H9 (cell line): ENCODE measurements at regions not wholly inside any gene's neighbourhood (a gene's known extent, or its start where the extent isn't known, plus 50 kb on each side); places are given as distances from the start of the nearest gene placed in this dataset.

ENCODE experiments used
- DNase-seq: peaks from one replicate; pipeline ENCODE4 v3.0.0-alpha.2; 2017
- H2AFZ ChIP-seq: one replicate; pipeline ENCODE4 v1.6.1; 2013; ENCODE audit warnings: mild to moderate bottlenecking, low read length, control low read depth, moderate library complexity
- H2AK5ac ChIP-seq: 2 replicates; pipeline ENCODE4 v1.6.1; 2013; ENCODE audit warnings: low read length, control low read depth, mixed read lengths; ENCODE audit not compliant: insufficient read length
- H2BK120ac ChIP-seq: one replicate; pipeline ENCODE4 v1.6.1; 2013; ENCODE audit warnings: low read depth, mild to moderate bottlenecking, low read length, control low read depth, inconsistent platforms; ENCODE audit not compliant: poor library complexity, severe bottlenecking
- H2BK12ac ChIP-seq: 2 replicates; pipeline ENCODE4 v1.6.1; 2013; ENCODE audit warnings: low read length, control low read depth, mixed read lengths, low read depth; ENCODE audit not compliant: insufficient read length
- H2BK15ac ChIP-seq: 2 replicates; pipeline ENCODE4 v1.6.1; 2013; ENCODE audit warnings: low read depth, low read length, control low read depth
- H2BK20ac ChIP-seq: one replicate; pipeline ENCODE4 v1.6.1; 2013; ENCODE audit warnings: low read depth, mild to moderate bottlenecking, low read length, control low read depth, inconsistent platforms; ENCODE audit not compliant: poor library complexity, severe bottlenecking
- H2BK5ac ChIP-seq: 2 replicates; pipeline ENCODE4 v1.6.1; 2013; ENCODE audit warnings: low read length, control low read depth, mixed read lengths; ENCODE audit not compliant: insufficient read length
- H3K14ac ChIP-seq: 2 replicates; pipeline ENCODE4 v1.6.1; 2013; ENCODE audit warnings: low read length, control low read depth; ENCODE audit not compliant: insufficient read depth
- H3K18ac ChIP-seq: 2 replicates; pipeline ENCODE4 v1.6.1; 2013; ENCODE audit warnings: low read depth, mild to moderate bottlenecking, mixed read lengths, low read length, control low read depth; ENCODE audit not compliant: insufficient read length
- H3K23ac ChIP-seq: 2 replicates; pipeline ENCODE4 v1.6.1; 2013; ENCODE audit warnings: low read length, control low read depth, mixed read lengths, low read depth; ENCODE audit not compliant: insufficient read length
- H3K23me2 ChIP-seq: 2 replicates; pipeline ENCODE4 v1.6.1; 2013; ENCODE audit warnings: low read depth, mild to moderate bottlenecking, mixed read lengths, low read length, control low read depth; ENCODE audit not compliant: insufficient read length, poor library complexity, severe bottlenecking
- H3K27ac ChIP-seq: 2 replicates; pipeline ENCODE4 v1.5.1; 2013; ENCODE audit warnings: low read length, control low read depth, mixed read lengths, low read depth; ENCODE audit not compliant: insufficient read length
- H3K27me3 ChIP-seq: 2 replicates; pipeline ENCODE4 v1.6.1; 2013; ENCODE audit warnings: low read length, control low read depth, inconsistent platforms; ENCODE audit not compliant: insufficient read depth
- H3K4ac ChIP-seq: 2 replicates; pipeline ENCODE4 v1.6.1; 2013; ENCODE audit warnings: low read depth, mild to moderate bottlenecking, control low read depth, inconsistent platforms, low read length, moderate library complexity
- H3K4me1 ChIP-seq: 2 replicates; pipeline ENCODE4 v1.6.1; 2013; ENCODE audit warnings: low read length, control low read depth, inconsistent platforms; ENCODE audit not compliant: insufficient read depth
- H3K4me2 ChIP-seq: 2 replicates; pipeline ENCODE4 v1.6.1; 2013; ENCODE audit warnings: low read length, control low read depth, mixed read lengths; ENCODE audit not compliant: insufficient read length, insufficient read depth
- H3K56ac ChIP-seq: 2 replicates; pipeline ENCODE4 v1.6.1; 2013; ENCODE audit warnings: low read depth, mild to moderate bottlenecking, mixed read lengths, low read length, control low read depth; ENCODE audit not compliant: insufficient read length
- H3K79me1 ChIP-seq: 2 replicates; pipeline ENCODE4 v1.6.1; 2013; ENCODE audit warnings: low read depth, mild to moderate bottlenecking, moderate library complexity, low read length, control low read depth, inconsistent platforms; ENCODE audit not compliant: insufficient read depth, poor library complexity, severe bottlenecking
- H3K79me2 ChIP-seq: 2 replicates; pipeline ENCODE4 v1.6.1; 2013; ENCODE audit warnings: low read length, control low read depth, inconsistent platforms; ENCODE audit not compliant: insufficient read depth
- H3K9ac ChIP-seq: 2 replicates; pipeline ENCODE4 v1.6.1; 2013; ENCODE audit warnings: low read length, control low read depth, mixed read lengths; ENCODE audit not compliant: insufficient read length; ENCODE audit errors: extremely low read depth
- H3K9me3 ChIP-seq: one replicate; pipeline ENCODE4 v1.6.1; 2013; ENCODE audit warnings: low read depth, low read length, inconsistent platforms; ENCODE audit not compliant: control insufficient read depth
- H3T11ph ChIP-seq: one replicate; pipeline ENCODE4 v1.6.1; 2013; ENCODE audit warnings: mild to moderate bottlenecking, low read length, control low read depth, inconsistent platforms
- H4K20me1 ChIP-seq: one replicate; pipeline ENCODE4 v1.6.1; 2013; ENCODE audit not compliant: control insufficient read depth, insufficient read length, insufficient read depth
- H4K5ac ChIP-seq: 2 replicates; pipeline ENCODE4 v1.6.1; 2013; ENCODE audit warnings: low read depth, mild to moderate bottlenecking, mixed read lengths, low read length, control low read depth; ENCODE audit not compliant: insufficient read length
- H4K8ac ChIP-seq: replicated peaks from 2 replicates; pipeline ENCODE4 v1.6.1; 2013; ENCODE audit warnings: low read length, control low read depth, mixed read lengths, low read depth; ENCODE audit not compliant: insufficient read length
- H4K91ac ChIP-seq: 2 replicates; pipeline ENCODE4 v1.6.1; 2013; ENCODE audit warnings: low read depth, mild to moderate bottlenecking, moderate library complexity, mixed read lengths, low read length, control low read depth; ENCODE audit not compliant: insufficient read length
- H3K27ac Mint-ChIP-seq, 3 experiments: 2 replicates in 2 of 3; 3 replicates in 1 of 3; pipeline ENCODE4 v1.8.0; 2020 to 2021; ENCODE audit warnings: mixed read lengths in 3 of 3, mild to moderate bottlenecking in 1 of 3, moderate library complexity in 1 of 3
- H3K27me3 Mint-ChIP-seq: 2 replicates; pipeline ENCODE4 v1.8.0; 2021; ENCODE audit warnings: low read depth, mild to moderate bottlenecking, moderate library complexity, mixed read lengths
- H3K36me3 Mint-ChIP-seq, 3 experiments: 2 replicates in 2 of 3; 3 replicates in 1 of 3; pipeline ENCODE4 v1.8.0; 2020 to 2021; ENCODE audit warnings: low read depth in 3 of 3, mixed read lengths in 3 of 3; ENCODE audit not compliant: insufficient read depth in 1 of 3
- H3K4me1 Mint-ChIP-seq, 2 experiments: 2 replicates each; pipeline ENCODE4 v1.8.0; 2020; ENCODE audit warnings: mixed read lengths in 2 of 2
- H3K4me3 Mint-ChIP-seq, 2 experiments: 2 replicates in 1 of 2; 3 replicates in 1 of 2; pipeline ENCODE4 v1.8.0; 2020 to 2021; ENCODE audit warnings: mild to moderate bottlenecking in 2 of 2, mixed read lengths in 2 of 2, moderate library complexity in 1 of 2
- H3K9me3 Mint-ChIP-seq, 2 experiments: 2 replicates in 1 of 2; 3 replicates in 1 of 2; pipeline ENCODE4 v1.8.0; 2020; ENCODE audit warnings: mild to moderate bottlenecking in 2 of 2, mixed read lengths in 2 of 2, moderate library complexity in 1 of 2
- WGBS: extraction: QIAGEN DNeasy Blood & Tissue Kit; methylation state at CpG from one replicate; pipeline ENCODE4 v1.1.7; 2013; ENCODE audit warnings: missing lambda C conversion rate, low lambda C conversion rate, mixed read lengths; ENCODE audit not compliant: insufficient read length; ENCODE audit errors: extremely low coverage; 5-methylcytosine and 5-hydroxymethylcytosine counted together
- TF ChIP-seq, protein P1 (sequence below): fragments of 200-600 bp; sonication (generic); conservative IDR thresholded peaks from 3 replicates; pipeline ENCODE4 v1.8.0; 2021; ENCODE audit warnings: antibody characterized with exemption, mild to moderate bottlenecking

DNA sequence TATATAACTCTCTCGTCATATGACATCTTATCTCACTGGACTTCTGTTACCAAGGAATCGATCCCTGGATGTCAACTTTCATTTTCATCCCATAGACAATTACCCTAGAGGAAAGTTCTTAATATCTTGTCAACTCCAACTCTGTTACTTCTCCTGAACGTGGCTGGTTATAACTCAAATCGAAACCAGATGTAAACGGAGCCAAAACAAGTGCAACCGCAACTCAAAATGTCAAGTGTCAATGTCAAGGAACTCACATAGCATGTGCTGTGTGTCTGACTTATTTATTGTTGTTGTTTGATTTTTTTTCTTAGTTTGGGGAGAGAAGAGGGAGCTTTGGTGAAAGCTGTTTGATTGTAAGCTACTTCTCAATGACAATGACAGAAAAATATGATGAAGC lies 108.6 kb downstream of the VIP start:
- H4K5ac ChIP-seq = no peak overlapping the region
- H4K8ac ChIP-seq = no peak overlapping the region
- TF ChIP-seq, protein P1, sequence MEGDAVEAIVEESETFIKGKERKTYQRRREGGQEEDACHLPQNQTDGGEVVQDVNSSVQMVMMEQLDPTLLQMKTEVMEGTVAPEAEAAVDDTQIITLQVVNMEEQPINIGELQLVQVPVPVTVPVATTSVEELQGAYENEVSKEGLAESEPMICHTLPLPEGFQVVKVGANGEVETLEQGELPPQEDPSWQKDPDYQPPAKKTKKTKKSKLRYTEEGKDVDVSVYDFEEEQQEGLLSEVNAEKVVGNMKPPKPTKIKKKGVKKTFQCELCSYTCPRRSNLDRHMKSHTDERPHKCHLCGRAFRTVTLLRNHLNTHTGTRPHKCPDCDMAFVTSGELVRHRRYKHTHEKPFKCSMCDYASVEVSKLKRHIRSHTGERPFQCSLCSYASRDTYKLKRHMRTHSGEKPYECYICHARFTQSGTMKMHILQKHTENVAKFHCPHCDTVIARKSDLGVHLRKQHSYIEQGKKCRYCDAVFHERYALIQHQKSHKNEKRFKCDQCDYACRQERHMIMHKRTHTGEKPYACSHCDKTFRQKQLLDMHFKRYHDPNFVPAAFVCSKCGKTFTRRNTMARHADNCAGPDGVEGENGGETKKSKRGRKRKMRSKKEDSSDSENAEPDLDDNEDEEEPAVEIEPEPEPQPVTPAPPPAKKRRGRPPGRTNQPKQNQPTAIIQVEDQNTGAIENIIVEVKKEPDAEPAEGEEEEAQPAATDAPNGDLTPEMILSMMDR = no peak
- Mint-ChIP-seq H3K27me3 (peaks cover 2% of the 10 kb centered on the region; the same call in 1 of the 2 replicates), H3K9me3 (no peaks in the 10 kb centered on the region), H3K4me1 (no peaks in the 10 kb centered on the region), H3K27ac (no peak overlapping the region), H3K4me3 (no peak overlapping the region), H3K36me3 (no peaks in the 10 kb centered on the region)
- H4K20me1 ChIP-seq = no peaks in the 10 kb centered on the region
- H3K9ac ChIP-seq = no peak overlapping the region
- no peak overlapping the region for H3K4ac ChIP-seq
- no peak overlapping the region for H2AFZ ChIP-seq
- H3T11ph ChIP-seq = no peak overlapping the region
- no peaks in the 10 kb centered on the region for H3K4me1 ChIP-seq
- no peak overlapping the region for H3K14ac ChIP-seq
- H3K23ac ChIP-seq = no peak overlapping the region
- H2AK5ac ChIP-seq = no peak overlapping the region
- H3K79me2 ChIP-seq = no peaks in the 10 kb centered on the region
- H2BK15ac ChIP-seq = no peak overlapping the region
- H3K27ac ChIP-seq = no peak overlapping the region
- no peak overlapping the region for H2BK12ac ChIP-seq
- no CpG with 5 or more reads among the region's 6 CpGs for WGBS
- no peak overlapping the region for H3K56ac ChIP-seq
- no peak overlapping the region for H2BK120ac ChIP-seq
- H2BK20ac ChIP-seq = no peak overlapping the region
- H3K27me3 ChIP-seq = no peaks in the 10 kb centered on the region
- H3K4me2 ChIP-seq = no peak overlapping the region
- no peak overlapping the region for H3K18ac ChIP-seq
- no peaks in the 10 kb centered on the region for H3K23me2 ChIP-seq
- no peak for DNase-seq
- H2BK5ac ChIP-seq = no peak overlapping the region
- H3K9me3 ChIP-seq = no peaks in the 10 kb centered on the region
- H4K91ac ChIP-seq = no peak overlapping the region
- no peaks in the 10 kb centered on the region for H3K79me1 ChIP-seq
